Stimulated activated CD4-positive, alpha-beta T cell treated with anti-CD3 and anti-CD28 coated beads, Interleukin-1b, Interleukin-23, amount 100 ng/mL, for 24 hours (primary cell): ENCODE measurements at regions not wholly inside any gene's neighbourhood (a gene's known extent, or its start where the extent isn't known, plus 50 kb on each side); places are given as distances from the start of the nearest gene placed in this dataset.
"Not testable (repeated sequence)": the region's sequence is repeated elsewhere in the genome, so short reads cannot be mapped to it uniquely, and the experiment has no call there.

ENCODE experiments used
- DNase-seq, 4 experiments: peaks; one replicate each; pipeline ENCODE4 v3.0.0-alpha.2; 2020; ENCODE audit warnings: low read depth in 4 of 4, low spot score in 1 of 4

DNA sequence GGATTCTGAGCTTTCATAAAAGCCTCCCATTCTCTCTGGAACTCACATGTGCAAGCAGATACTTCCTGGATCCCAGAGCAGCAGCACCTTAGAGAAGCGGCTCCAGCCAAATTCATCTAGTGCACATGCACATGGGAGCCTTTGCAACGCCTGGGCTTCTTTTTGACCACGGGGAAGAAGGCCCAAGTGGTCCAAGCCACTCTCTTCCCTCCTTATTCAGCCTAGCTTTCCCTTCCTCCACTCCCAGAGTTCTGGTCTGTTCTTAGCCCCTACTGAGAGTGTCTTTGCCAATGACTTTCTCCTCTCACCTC lies 118.7 kb downstream of the ZNF365 start:
- no peak for DNase-seq

DNA sequence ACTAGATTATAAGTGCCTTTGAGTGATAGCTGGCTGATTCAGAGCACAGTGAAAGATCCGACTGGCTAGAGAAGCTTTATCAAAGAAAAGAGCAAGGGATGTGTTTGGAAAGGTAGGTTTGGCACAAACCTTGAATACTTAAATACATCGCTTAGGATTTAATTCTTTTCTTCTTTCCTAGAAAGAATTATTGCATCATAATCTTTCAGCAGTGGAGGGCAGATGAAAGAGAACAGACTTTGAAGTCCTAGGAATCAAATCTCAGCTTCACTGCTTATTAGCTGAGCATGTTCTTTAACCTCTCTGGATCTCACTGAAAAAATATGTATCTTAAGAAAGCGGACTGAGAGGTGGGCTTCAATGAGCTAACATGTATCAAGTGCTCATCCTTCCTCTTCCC lies 122.8 kb downstream of the ZNF365 start:
- DNase-seq, result no peak

DNA sequence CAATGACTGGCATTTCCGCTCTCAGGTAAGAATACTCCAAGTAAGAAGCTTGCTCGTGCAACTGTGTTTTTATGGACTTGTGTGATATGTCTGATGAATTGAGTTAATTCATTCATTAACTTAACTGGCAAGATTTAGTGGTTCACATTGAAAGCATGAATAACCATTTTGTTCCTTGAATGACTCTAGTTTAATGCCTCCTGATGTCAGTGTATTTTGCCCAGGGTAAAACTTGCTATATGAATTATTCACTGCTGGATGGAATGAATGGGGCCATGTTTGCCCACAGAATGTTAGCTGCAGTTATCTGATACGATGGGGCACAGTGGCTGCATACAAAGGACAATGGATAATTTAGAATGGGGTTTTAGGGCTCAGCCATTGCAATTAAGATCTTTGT lies 124.1 kb downstream of the ZNF365 start:
- DNase-seq, result no peak

DNA sequence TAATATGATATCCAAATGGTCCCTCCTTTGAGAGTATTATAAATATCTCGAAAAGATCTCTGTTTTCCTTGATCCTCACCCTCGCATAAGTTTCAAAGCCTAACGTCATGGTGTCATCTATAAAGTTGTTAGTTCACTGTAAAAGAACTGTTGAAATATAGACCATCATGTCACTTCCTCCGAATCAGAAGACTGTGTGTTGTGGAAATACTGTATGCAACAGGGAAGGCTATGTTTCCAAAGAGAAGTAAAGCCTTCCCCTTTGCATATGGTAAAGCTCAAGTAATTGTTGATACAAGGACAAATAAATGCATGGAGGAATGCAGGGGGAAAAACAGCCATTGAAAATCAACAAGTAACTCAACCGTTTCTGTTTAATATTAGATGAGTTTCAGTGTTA lies 125.9 kb downstream of the ZNF365 start:
- not testable (repeated sequence) for DNase-seq

DNA sequence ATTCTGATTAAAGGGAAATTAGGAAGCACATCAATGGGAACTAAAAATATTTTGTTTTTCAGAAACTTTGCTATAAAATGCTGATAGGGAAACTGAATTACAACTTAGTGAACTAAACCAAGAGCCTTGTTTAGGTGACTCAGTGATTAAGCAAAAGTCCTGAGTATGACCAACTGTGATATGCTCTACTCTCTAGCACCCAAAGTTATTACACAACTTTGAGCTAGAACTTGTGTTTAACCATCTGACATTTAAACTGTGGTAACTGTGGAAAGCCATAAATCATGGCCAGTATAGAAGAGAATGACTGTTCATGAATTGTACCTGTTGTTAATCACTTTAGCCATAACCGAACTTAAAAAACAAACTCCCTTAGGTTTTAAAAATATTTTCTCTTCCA lies 127.4 kb downstream of the ZNF365 start:
- DNase-seq, result no peak

DNA sequence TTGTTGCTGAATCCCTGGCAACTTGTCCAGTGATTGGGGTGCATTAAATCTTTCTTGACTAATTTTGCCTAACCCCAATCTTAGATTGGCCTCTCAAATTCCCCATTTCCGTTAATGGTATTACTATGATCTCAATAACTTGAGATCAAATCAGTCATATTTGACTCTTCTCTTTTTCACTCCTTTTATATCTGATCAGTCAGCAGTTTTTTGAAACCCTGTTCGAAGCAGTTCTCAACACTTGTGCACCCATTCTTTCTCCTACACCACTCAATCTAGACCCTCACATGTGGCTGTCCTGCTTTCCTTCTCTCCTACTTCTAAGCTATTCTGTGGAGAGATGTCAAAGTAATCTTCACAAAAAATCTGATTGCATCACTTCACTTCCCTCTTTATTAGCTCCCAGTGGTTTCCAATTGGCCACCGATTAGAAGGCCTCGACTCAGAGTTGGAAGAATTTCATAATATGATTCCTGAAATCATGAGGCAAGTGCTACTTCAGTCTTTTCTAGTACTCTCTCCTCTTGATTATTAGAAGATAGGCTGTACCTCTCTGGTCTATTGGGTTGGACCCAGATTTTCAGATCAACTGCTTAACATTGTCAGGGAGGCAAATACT lies 128.9 kb downstream of the ZNF365 start:
- no peak for DNase-seq

DNA sequence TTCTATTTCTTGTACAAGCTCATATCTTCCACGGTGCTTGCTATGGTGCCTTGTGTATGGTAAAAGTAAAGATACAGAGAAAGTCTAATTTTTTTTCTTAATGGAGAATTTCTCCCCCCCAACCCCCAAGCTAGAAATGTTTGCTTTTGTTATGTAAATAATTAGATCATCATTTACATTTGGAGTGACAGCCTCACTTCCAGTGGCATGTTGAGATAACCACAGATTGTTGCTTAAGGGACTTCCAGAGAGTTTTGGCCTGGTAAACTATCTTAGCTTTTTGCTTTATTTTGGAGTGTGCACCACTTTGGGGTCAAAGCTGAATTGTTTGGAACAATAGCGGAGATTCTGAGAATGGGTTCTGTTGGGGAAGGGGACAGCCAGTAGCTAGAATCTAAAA lies 129.7 kb downstream of the ZNF365 start:
- no peak for DNase-seq

DNA sequence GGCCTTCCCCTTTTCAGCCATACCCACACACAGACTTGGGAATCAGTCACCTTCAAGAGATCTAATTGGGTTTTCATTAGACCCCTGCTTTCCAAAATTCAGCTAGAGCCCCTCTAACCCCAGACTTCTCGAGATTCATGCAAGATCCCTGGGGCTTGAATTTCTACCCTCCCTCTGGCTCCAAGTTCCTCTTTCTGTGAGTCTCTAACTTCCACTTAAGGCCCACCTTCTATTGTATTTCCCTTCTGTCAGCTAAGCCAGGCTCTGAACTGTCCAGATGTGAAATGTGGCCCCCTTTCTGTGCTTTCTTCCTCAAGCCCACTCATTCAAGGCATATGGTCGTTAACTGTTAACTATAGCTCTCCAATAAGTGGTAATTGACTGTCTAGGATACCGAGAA lies 132.2 kb downstream of the ZNF365 start:
- DNase-seq, result no peak

DNA sequence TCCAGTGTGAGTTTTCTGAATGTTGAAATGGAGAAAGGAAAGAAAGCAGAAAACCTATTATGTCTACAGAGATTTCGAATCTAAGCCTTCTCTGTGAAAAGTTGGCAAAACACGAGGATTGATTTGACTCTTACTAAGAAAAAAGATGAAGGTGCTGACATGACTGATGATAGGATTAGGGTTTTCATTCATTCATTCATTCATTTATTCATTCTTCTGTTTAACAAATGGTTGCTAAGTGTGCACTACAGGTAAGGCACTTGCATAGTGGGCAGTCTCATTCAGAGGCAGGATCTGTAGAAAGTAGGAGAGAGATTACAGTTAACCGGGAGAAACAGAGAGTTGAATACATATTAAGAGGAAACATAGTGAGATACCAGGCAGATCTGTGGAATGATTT lies 137.1 kb downstream of the ZNF365 start:
- DNase-seq, result no peak

DNA sequence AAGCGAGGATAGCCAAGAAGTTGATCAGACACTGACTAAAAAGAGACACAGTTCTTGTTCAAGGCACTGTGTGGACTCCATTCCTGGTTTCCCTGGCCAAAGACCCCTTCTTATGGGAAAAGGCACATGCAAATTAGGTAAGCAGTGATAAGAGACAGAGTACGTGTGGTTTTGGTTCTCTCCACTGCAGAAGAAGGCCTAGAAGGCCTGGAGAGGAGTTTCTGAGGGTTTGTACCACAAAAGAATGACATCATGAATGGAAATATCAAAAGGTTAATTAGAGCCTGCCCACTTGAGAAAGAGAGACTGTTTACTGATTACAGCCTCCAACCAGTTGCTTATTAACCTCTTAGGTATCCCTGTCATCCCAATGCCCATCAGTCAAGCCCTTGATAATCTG lies 137.5 kb downstream of the ZNF365 start:
- DNase-seq, result no peak

DNA sequence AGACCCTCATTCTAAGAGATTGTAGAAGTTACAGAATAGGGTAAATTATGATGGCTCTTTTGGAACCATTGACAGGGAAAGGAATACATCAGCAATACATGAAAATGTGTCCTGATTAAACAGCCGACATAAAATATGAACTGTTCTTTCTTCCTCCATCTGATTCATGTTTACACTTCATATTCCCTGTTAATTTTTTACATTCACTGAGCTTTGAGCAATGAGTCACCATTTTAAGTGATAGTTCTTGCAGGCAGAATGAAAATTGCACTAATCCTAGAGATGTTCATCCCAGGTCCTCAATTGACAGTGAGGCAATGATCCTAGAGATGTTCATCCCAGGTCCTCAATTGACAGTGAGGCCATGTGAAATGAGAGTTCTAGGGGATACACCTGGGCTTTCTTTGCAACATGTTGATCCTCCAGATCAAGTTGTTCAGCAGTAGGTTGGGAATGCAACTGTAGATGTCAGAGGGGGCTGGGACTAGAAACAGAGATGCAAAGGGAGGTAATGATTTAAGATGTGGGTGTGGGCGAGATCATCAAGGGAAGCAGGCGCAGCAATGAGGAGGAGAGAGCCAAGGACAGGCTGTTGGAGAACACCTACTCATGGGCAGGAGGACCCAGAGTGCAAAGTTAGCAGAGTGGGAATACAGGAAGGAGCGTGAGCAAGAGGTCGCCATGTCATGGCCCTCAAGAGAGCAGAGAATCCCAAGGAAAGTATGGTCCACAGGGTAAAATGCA lies 138.7 kb downstream of the ZNF365 start:
- DNase-seq, result no peak

DNA sequence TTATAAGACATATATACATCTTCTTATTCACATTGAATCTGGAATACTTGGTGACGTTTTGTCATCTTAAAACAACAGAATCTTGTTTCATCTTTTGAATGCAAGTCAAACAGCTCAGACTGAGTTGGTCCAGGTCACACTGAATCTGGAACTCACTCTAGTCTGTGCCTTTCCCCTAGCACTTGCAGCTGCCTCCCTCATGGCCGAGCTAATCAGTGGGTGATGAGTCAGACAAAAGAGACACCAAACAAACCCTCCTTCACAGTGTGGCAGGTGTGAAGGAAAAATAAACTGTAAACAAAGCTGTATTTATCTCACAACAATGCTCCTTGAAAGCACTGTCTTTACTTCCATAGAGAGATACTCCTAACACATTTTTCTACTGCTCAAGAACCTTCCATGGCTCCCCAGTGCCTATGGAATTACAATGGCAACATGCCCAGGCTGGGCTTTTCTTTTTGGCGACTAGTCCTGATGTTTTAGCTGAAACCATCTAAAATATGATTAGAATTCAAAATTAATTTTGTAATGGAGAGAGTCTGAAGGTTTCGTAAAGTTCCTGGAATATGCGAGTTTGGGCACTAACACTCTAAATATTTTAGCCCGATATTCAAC lies 140.0 kb downstream of the ZNF365 start:
- no peak for DNase-seq

DNA sequence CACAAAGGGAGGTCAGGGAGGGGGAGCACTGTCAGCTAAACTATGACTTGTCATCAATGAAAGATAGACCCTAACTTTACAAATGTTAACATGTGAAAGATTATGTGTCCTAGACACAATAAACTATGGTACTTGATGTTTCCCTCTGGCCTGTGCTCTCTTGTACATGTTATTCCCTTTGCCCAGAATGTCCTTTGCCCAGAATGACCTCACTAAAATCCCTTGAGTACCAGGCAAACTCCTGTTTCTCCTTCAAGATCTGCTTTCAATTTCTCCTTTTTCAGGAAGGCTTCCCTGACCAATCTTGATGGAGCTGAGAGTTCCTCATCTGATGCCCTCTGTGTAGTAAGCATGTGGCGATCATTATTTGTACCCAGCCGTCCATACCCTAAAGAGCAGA lies 143.1 kb downstream of the ZNF365 start:
- no peak for DNase-seq

DNA sequence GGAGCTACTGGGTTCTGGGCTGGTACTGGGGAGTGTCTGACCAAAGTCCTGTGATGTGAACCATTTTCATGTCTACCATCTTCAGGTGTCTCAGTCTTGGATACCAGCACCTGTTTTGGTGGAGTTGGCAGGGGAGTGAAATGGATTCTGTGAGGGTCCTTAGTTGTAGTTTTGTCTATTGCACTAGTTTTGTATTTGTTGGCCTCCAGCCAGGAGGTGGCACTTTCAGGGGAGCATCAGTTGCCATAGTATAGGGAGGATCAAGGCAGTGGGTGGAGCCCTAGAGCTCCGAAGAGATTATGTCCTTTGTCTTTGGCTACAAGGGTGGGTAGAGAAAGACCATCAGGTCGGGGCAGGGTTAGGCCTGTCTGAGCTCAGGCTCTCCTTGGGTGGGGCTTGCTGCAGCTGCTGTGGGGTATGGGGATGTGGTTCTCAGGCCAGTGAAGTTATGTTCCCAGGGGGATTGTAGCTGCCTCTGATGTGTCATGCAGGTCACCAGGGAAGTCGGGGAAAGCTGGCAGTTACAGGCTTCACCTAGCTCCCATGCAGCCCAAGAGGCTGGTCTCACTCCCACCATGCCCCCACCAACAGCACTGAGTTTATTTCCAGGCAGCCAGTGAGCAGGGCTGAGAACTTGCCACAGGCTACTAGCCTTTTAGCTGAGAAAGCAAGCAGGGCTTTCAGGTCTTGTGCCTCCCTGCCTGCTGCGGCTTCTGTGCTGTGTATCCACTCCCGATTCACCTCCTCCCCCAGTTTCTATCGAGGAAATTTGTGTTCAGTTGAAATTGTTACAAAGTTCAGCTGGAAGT lies 153.1 kb downstream of the ZNF365 start:
- DNase-seq, result no peak

DNA sequence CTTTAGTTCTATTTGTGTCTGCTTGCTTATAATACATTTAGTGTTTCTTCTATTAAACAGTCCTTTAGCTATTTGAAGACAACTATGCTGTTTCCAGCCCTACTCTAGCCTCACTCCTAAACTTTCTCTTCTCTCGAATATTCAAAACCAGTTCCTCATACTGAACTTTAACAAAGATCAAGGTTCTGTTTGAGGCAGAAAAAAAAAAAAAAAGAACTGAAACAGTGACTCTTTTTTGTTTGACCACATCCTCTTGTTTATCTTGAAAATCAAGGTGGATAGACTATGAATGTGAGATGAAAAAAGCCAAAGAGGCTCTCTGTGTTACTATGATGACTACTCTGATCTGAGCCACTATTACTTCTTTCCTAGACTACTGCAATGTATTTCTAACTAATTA lies 154.3 kb downstream of the ZNF365 start:
- no peak for DNase-seq

DNA sequence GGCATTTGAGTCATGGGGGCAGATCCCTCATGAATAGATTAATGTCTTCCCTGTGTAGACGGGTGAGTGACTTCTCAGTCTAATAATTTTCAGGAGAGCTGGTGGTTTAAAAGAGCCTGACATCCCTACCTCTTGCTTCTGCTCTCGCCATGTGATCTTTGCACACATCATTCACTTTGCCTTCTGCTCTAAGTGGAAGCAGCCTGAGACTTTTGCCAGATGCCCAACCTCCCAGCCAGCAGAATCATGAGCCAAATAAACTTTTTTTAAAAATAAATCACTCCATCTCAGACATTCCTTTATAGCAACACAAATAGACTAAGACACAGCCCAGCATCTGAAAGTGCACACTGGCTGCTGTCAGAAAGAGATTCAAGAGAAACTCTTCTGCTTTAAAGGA lies 155.2 kb downstream of the ZNF365 start:
- DNase-seq, result no peak

DNA sequence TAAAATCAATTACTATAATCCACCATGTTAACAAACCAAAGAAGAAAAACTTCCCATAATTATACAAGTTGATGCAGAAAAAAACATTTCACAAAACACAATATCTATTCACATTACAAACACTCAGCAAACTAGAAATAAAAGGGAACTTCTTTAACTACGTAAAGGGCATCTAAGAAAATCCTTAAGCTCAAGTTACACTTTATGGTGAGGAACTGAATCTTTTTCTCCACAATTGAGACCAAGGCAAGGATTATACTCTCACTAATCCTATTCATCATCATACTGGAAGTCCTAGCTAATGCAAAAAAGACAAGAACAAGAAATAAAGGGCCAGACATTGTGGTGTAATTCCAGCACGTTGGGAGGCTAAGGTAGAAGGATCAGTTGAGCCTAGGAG lies 159.9 kb downstream of the ZNF365 start:
- DNase-seq, result no peak

DNA sequence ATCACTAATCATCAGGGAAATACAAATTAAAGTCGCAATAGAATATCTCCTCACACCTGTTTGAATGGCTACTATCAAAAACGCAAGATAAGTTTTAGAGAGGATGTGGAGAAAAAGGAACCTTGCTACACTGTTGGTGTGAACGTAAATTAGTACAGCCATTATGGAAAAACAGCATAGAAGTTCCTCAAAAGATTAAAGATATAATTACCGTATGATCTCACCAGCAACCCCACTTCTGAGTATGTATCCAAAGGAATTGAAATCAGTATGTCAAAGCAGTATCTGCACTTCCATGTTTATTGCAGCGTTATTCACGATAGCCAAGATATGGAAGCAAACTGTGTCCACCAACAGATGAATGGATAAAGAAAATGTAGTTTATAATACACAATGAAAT lies 164.4 kb downstream of the ZNF365 start:
- no peak for DNase-seq

DNA sequence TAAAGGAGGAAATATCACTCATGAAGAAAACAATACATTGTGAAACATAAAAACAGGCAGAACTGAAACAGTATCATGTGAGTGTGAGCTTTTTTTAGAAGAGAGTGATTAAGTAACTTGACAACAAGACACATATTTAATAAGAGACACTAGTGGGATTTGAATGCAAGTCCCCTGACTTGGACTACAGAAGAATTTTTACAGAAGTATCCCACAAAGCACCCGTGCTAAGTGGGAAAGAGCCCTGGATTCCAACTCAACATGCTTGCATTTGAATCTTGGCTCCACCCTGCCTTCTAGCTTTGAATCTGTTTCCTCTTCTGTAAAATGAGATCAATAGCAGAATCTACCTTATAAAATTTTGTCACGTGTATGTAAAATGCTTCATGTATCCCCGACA lies 166.2 kb downstream of the ZNF365 start:
- no peak for DNase-seq

DNA sequence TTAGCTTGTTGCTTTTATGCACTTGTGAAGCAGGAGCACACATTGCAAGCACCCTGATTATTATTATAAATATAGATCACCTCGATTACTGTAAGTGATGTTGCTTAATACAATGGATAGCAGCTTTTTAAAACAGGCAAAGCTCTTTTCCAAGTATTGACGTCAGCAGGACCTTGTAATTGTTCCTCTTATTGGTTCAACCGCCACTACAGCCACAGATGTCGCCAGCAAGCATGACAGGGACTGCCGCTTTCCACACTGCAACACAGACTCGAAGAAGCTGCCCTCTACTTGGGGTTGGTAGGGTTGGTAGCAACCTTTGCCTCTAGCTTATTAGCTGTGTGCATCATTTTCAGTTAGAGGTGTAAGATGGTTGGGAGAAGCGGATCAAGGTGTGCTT lies 167.6 kb downstream of the ZNF365 start:
- no peak for DNase-seq

DNA sequence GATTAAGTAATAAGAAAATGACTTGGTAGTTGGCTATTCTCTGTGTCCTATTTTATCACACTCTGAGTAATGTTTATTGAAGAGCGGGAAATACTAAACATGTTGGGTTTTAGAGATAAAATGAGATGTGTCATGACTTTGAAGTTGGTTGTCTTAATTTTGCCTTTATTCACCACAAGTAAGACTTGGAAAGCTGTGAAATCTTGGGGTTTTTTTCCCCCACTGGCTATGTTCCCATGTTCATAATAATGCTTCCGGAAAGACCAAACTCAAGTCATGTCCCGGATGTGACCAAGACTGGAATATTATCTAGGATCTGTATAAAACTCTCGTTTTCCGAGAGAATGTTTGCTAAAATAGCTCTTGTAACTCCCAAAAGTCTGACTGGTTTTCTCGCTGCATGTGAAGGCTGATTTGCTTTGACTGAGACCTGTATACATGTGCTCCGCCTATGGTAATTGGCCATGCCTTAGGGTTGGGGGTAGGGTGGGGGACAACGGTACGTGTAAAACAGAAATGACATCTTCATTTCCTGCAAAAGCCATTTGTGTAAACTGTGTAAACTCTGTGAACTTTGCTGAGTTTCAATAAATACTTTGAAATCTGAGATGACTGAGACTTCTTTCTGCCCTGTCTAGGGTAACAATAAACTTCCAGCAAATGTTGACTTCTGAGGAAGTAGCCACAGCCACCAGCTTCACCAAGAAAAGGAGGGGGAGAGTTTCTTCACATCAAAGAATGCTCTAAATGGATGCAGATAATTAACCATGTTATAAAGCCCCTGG lies 169.6 kb downstream of the ZNF365 start:
- no peak for DNase-seq
